Kidney (tissue), 13 donors: ENCODE measurements at regions not wholly inside any gene's neighbourhood (a gene's known extent, or its start where the extent isn't known, plus 50 kb on each side); places are given as distances from the start of the nearest gene placed in this dataset.

Source experiments
- DNase-seq, 5 donors: peaks; one replicate each; pipeline ENCODE4 v3.0.0-alpha.2; 2013 to 2020
- FAIRE-seq: peaks from 2 replicates; lab custom pipeline; 2012; peaks lifted over from hg19 to GRCh38; lab: Jason Lieb, UNC
- H3K27ac ChIP-seq, 2 donors: one replicate each; pipeline ENCODE4 v1.7.0; 2013; ENCODE audit warnings: low read depth in 2 of 2, low read length in 2 of 2, inconsistent platforms in 1 of 2
- H3K27me3 ChIP-seq: one replicate; pipeline ENCODE4 v1.7.1; 2013; ENCODE audit warnings: low read length, inconsistent platforms; ENCODE audit not compliant: control insufficient read depth, insufficient read depth
- H3K36me3 ChIP-seq, 3 donors: one replicate each; pipeline versions ENCODE4 v1.7.0 to v1.7.1; 2013; ENCODE audit warnings: low read length in 3 of 3, control low read depth in 1 of 3, inconsistent platforms in 1 of 3; ENCODE audit not compliant: insufficient read depth in 3 of 3, control insufficient read depth in 2 of 3
- H3K4me1 ChIP-seq, 3 donors: one replicate each; pipeline versions ENCODE4 v1.7.0 to v1.7.1; 2013; ENCODE audit warnings: low read length in 3 of 3, inconsistent platforms in 1 of 3, low read depth in 1 of 3; ENCODE audit not compliant: control insufficient read depth in 2 of 3, insufficient read depth in 2 of 3
- H3K4me3 ChIP-seq, 3 donors: one replicate each; pipeline versions ENCODE4 v1.7.0 to v1.8.1; 2013; ENCODE audit warnings: low read length in 3 of 3, control low read depth in 1 of 3, inconsistent platforms in 1 of 3
- H3K9ac ChIP-seq, 3 donors: one replicate each; pipeline versions ENCODE4 v1.7.0 to v1.7.1; 2013; ENCODE audit warnings: low read length in 3 of 3, control low read depth in 1 of 3, inconsistent platforms in 1 of 3
- H3K9me3 ChIP-seq, 3 donors: one replicate each; pipeline versions ENCODE4 v1.7.0 to v1.7.1; 2013; ENCODE audit warnings: low read length in 3 of 3, control low read depth in 1 of 3, inconsistent platforms in 1 of 3; ENCODE audit not compliant: control insufficient read depth in 2 of 3, insufficient read depth in 1 of 3
- CTCF ChIP-seq: IDR thresholded peaks from 3 replicates; pipeline ENCODE4 v1.5.1; 2012; ENCODE audit warnings: mild to moderate bottlenecking, moderate library complexity, borderline replicate concordance; ENCODE audit not compliant: insufficient read depth; ENCODE audit errors: extremely low read depth
- intact Hi-C: fragments of 100-400 bp; cut with DNase I; formaldehyde crosslinking; loops from one replicate; pipeline ENCODE4 v1.11.1; 2022
- donor health status: control.
- donor health status: control.
- donor health status: control.
- donor health status: control.
- donor health status: control.
- donor health status: DM: yes; HTN: yes; CAD: no.
- donor health status: Normal renal cell carcinoma (clear cell type).

DNA sequence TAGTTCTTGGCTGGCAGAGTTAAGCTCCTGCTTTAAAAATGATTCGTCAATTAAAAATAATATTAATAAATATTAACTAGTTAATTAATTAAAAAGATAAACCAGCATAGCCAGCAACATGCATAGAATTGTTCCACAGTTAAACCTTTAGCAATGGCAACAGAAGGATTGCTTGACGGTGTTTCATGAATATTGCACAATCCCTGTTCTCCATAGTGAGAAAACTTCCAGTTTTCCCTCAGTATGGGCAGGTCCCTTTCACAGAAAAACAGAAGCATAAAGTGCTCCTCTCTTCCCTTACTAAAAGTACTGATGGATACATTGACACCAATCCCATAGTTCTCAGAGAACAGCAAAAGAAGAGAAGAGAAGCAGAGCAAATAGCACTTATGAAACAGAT, 71.4 kb upstream of the CAST start:
- H3K4me1 ChIP-seq = no peaks in the 10 kb centered on the region
- no peak overlapping the region for H3K4me3 ChIP-seq
- no peak overlapping the region for H3K27ac ChIP-seq
- intact Hi-C loops = no loop called here
- no peak for FAIRE-seq
- no peaks in the 10 kb centered on the region for H3K27me3 ChIP-seq
- no peaks in the 10 kb centered on the region for H3K9me3 ChIP-seq
- H3K36me3 ChIP-seq = no peaks in the 10 kb centered on the region
- H3K9ac ChIP-seq = no peak overlapping the region
- no peak for TF ChIP-seq CTCF
- no peak for DNase-seq

- DNase-seq = no peak
- intact Hi-C loops = no loop called here
- no peaks in the 10 kb centered on the region for H3K36me3 ChIP-seq
Observed at GRCh38 chr5:96595300-96596090, 66.7 kb upstream of the CAST start.

DNA sequence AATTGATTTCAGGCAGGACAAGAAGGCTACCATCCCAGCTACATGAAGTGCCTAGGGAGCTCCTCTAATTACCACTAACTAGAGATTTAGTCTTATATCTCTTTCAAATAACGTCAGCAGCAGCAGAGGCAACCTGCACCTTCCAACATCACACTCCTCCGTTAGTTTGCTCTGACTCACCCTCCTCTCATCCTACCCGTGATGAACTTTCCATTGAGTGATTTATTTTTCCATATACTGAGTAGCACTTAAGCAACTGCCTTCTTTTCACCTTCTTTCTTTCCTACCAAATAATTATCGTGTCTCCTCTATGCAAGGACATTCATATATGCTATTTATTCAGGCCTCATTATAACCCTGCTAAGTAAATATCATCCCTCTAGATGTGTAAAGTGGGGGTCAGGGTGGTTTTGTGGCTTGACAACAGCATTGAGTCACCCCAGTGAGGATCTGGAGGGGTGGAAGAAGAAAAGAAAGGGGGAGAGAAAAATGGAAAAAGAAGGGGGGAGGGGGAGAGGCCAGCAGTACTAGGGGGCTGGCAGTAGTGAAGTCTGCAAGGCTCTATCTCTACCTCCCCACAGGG, 64.6 kb upstream of the CAST start:
- no peaks in the 10 kb centered on the region for H3K9me3 ChIP-seq
- DNase-seq = no peak
- no peaks in the 10 kb centered on the region for H3K4me1 ChIP-seq
- H3K27ac ChIP-seq = no peak overlapping the region
- no peaks in the 10 kb centered on the region for H3K27me3 ChIP-seq
- no peak for TF ChIP-seq CTCF
- intact Hi-C loops = no loop called here
- FAIRE-seq = no peak
- H3K4me3 ChIP-seq = no peak overlapping the region
- no peak overlapping the region for H3K9ac ChIP-seq
- H3K36me3 ChIP-seq = no peaks in the 10 kb centered on the region

More at GRCh38 chr5:96595300-96596090, 66.7 kb upstream of the CAST start:
- H3K27me3 ChIP-seq = no peaks in the 10 kb centered on the region
- peak; percentile 33 for TF ChIP-seq CTCF
- FAIRE-seq = no peak
- H3K4me1 ChIP-seq = no peaks in the 10 kb centered on the region
- no peak overlapping the region for H3K4me3 ChIP-seq
- H3K27ac ChIP-seq = no peak overlapping the region
- no peak overlapping the region for H3K9ac ChIP-seq
- no peaks in the 10 kb centered on the region for H3K9me3 ChIP-seq
